ENCODE measurements at regions not wholly inside any gene's neighbourhood (a gene's known extent, or its start where the extent isn't known, plus 50 kb on each side); places are given as distances from the start of the nearest gene placed in this dataset.
"Not testable (repeated sequence)": the region's sequence is repeated elsewhere in the genome, so short reads cannot be mapped to it uniquely, and the experiment has no call there.

DNA sequence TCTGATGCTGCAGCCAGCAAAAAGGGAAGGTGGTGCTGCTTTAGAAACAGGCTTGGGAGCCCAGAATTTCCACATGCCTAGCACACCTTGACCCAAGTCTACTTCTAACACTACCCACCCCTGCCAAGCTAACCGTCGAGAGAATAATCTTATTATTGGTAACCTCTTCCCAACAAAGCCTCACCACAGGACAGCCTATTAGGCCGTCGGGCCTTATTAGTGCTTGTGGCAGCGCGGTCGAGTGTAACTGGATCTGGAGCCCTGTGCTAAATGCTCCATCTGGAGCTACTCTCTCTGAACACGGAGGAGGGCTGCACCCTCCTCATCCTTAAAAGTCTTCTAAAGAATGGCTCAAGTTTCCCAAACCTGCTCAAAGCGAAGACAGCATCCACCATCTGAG is 165.5 kb upstream of the NFIA start:
- DNase-seq (ENCODE audit: low read depth, low spot score): no peak

GRCh38 chr1:60916199-60916598 is 166.2 kb upstream of the NFIA start:
- DNase-seq (ENCODE audit: low read depth, low spot score): no peak

DNA sequence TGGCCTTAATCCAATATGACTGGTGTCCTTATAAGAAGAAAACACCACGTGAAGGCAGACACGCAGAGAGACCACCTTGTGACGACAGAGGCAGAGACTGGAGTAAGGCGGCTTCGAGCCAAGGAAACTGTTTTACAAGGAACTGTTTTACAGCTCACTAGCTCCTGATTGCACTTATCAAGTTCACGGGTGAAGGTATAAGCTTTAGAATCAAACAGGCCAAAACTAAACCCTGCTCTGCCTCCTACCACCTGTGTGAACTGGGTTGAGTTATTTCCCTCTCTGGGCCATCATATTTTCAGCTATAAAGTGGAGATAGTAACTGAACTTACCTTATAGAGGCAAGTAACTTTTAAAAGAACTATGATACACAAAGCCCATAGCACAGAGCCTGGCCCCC is 166.9 kb upstream of the NFIA start:
- DNase-seq (ENCODE audit: low read depth, low spot score): no peak

- DNase-seq (ENCODE audit: low read depth, low spot score): no peak
Measured at GRCh38 chr1:60914982-60915381, 167.4 kb upstream of the NFIA start.

GRCh38 chr1:60913708-60914107 is 168.7 kb upstream of the NFIA start:
- DNase-seq (ENCODE audit: low read depth, low spot score): not testable (repeated sequence)

DNA sequence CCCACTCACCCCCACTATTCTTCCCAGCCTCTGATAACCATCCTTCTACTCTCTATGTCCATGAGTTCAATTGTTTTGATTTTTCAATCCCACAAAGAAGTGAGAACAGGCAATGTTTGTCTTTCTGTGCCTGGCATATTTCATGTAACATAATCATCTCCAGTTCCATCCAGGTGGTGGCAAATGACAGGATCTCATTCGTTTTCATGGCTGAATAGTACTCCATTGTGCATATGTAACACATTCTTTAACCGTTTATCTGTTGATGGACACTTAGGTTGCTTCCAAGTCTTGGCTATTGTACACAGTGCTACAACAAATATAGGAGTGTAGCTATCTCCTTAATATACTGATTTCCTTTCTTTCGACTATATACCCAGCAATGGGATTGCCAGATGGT is 169.3 kb upstream of the NFIA start:
- no peak for DNase-seq (ENCODE audit: low read depth, low spot score)

GRCh38 chr1:60911966-60912697 is 170.2 kb upstream of the NFIA start:
- DNase-seq (ENCODE audit: low read depth, low spot score): no peak

- no peak for DNase-seq (ENCODE audit: low read depth, low spot score)
Measured at GRCh38 chr1:60908159-60908558, 174.2 kb upstream of the NFIA start.

GRCh38 chr1:60906526-60906925 is 175.8 kb upstream of the NFIA start:
- DNase-seq (ENCODE audit: low read depth, low spot score): no peak

DNA sequence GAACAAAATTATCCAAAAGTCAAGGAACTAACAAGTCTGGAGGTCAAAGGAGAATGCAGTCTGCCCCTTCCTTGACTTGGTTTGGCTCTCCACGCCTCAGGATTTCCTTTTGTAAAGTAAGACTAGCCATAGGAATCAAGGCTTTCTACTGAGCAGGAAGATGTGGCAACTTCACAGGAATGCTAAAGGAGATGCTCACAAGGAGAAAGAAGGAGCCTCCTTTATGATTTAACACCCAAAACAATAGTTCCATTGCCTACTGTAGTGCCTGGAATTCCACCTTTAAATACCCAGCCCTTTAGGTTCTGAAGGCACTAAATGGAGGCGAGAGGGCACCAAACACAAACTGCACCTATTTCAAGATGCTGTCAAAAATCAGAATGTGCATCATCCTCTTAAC is 176.3 kb upstream of the NFIA start:
- no peak for DNase-seq (ENCODE audit: low read depth, low spot score)

- DNase-seq (ENCODE audit: low read depth, low spot score): no peak
Measured at GRCh38 chr1:60904099-60904851, 178.1 kb upstream of the NFIA start.

GRCh38 chr1:60903591-60903990 is 178.8 kb upstream of the NFIA start:
- no peak for DNase-seq (ENCODE audit: low read depth, low spot score)

DNA sequence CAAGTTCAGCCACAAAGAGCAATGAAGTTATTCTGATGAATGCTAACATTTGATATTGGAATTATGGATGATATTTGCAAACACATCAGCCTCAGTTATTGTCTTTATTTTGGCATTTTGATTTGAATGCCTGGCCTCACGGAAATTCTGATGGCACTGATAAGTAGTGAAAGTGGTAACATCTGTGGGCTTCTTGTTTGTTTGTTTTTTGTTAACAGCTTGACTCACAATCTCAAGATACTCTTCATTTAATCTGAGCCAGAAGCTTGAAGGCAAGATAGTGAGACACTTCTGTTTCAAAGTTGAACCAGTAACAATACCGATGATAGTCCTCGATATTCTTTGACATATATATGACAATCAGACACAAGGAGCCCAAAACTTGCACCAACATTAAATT is 182.9 kb upstream of the NFIA start:
- DNase-seq (ENCODE audit: low read depth, low spot score): no peak

DNA sequence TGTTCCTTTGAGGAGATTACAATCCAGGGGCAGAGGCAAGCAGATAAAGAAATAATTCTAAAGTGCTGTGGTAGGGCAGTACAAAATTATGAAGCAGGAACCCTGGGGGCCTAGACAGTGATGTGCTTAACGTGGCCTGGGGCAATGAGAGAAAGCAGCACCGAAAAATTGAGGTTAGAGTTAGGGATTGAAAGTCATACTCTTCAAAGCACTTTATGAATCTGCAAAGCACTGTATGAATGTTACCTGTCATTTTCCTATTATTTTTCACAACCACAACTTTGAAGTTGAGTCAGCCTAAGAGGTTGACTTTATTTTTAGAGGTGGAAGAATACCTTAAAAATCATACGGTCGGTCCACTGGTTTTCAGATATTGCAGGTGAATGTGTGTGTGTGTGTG is 183.4 kb upstream of the NFIA start:
- no peak for DNase-seq (ENCODE audit: low read depth, low spot score)

GRCh38 chr1:60898413-60898812 is 183.9 kb upstream of the NFIA start:
- DNase-seq (ENCODE audit: low read depth, low spot score): no peak

DNA sequence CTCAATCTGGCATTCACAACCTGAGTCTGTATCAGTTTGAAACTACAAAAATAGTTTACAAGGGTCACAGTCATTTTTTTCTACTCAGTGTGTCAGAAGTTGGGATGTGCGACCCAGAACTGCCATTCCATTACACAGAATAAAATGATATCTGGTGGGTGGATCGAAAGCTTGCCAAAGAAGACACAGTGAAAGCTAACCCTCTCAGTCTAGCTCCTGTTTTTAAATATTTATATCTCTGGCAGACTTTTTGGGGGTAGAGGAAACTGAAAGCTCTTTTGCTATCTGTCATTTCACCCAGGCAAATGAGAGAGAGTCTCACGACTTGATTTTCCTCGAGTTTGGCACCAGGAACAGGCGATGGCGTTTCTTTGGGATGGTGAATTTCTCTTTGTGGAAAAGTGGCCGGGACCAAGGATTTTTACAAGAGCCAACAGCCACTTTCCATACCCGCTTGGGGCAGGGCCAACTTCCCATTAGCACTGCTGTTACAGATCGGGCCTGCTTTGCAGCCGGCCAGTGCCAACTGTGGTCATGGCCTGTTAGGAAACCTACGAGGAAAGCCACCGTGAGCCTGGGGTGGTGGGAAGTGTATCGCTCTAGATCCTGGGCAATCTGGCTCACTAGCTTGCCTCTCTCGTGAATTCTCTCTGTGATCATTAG is 185.5 kb upstream of the NFIA start:
- DNase-seq (ENCODE audit: low read depth, low spot score): no peak

DNA sequence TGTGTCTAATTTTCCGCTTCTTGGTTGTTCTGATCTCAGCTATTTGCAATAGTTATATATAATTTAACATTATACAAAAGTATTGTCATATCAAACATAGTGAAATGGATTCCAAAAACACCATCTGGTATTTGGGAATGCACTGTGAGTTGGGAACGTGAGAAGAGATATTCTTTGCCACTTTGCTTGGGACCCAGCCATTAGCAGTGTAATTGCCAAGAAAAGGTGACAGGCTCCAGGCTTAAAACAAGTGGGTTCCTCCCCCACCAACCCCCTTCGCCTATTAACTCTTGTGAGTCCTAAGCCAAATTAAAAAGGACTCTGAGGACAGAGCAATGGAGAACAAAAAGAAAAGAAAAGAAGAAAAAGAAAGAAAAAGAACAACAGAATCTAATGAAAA is 186.7 kb upstream of the NFIA start:
- DNase-seq (ENCODE audit: low read depth, low spot score): no peak

DNA sequence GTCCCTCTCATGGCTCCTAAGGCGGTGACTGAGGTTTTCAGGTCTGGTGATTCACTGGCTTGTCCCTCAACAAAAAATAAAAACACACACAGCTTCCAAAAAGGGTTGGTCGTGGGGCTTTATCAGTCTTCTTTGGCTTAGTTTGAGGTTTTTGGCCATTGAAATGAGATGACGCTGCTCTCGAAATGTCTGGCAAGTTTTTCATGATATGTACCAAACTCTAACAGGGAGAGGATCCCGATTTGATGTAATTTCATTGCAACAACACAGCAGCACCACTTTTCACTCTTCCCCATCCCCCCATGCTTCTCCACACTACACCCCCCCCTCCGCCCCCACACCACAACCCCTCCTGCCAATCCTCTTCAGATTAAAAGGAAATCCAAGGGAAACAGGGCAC is 187.1 kb upstream of the NFIA start:
- no peak for DNase-seq (ENCODE audit: low read depth, low spot score)

- DNase-seq (ENCODE audit: low read depth, low spot score): no peak
Measured at GRCh38 chr1:60894741-60895140, 187.6 kb upstream of the NFIA start.

- no peak for DNase-seq (ENCODE audit: low read depth, low spot score)
Measured at GRCh38 chr1:60894130-60894529, 188.2 kb upstream of the NFIA start.

DNA sequence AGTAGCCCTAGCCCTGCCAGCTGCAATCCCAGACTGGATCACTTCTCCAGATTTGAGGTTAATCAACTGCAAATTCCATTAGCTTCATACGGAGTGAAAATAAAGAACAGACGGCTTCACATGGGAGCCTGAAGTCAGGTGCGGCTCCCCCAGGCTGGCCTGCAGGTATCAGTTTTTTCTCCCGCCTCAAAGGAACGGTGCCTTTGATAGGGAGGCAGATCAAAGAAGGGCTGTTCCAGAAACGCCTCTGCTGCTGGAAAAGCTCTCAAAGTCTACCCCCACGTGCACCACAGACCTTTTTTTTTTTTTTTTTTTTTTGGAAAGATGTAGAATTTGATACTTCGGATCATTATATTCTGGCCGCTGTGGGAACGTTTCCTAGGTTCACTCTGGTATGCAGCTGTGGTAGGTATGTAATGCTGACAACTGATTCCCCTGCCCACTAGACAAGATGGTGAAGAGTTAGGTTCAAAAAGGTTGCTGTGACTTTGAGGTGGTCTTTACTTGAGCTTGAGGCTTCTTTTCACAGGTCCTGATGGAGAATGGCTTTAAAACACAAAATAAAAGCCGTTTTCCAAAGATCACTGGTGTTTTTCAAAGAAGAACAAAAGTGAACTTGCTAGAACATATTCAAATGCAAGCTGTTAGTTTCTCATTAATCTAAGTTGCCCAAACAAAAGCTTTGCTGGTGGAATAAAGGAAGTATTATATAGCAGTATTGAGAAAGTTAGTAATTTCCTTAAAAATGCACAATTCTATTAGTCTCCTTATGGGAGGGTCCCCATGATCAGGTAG is 189.0 kb upstream of the NFIA start:
- no peak for DNase-seq (ENCODE audit: low read depth, low spot score)

DNA sequence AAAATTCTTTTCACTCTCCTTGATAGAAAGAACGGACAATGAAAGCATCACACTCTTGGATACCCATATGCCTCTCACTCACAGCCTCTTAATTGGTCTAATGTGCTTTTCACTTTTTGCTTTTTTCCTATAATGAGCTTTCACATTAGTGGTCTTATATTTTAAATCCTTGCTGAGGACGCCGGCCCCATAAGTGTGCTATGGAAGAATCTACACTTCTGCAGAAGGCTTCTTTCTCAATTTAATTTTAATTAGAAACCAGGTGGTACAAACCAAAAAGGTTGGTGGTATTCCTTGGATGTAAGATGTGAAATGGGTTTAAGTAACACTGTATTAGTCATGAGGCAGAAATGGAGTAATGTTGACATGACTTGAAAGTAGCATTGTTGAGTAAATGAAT is 190.6 kb upstream of the NFIA start:
- DNase-seq (ENCODE audit: low read depth, low spot score): no peak

All from brain pericyte (primary cell).